ENCODE measurements at regions not wholly inside any gene's neighbourhood (a gene's known extent, or its start where the extent isn't known, plus 50 kb on each side); places are given as distances from the start of the nearest gene placed in this dataset.
"Not testable (repeated sequence)": the region's sequence is repeated elsewhere in the genome, so short reads cannot be mapped to it uniquely, and the experiment has no call there.

DNA sequence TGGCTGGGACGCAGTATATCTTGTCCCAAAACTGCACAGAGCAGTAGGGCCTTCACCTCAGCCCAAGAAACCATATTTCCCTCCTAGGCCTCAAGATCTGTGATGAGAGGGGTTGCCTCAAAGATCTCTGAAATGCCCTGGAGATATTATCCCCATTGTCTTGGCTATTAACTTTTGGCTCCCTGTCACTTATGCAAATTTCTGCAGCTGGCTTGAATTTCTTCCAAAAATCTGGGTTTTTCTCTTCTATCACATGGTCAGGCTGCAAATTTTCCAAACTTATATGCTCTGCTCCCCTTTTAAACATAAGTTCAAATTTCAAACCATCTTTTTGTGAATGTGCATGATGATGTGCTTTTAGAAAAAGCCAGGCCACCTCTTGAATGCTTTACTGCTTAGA lies 809.2 kb upstream of the CDH18 start:
- DNase-seq (ENCODE audit: low spot score): not testable (repeated sequence)

DNA sequence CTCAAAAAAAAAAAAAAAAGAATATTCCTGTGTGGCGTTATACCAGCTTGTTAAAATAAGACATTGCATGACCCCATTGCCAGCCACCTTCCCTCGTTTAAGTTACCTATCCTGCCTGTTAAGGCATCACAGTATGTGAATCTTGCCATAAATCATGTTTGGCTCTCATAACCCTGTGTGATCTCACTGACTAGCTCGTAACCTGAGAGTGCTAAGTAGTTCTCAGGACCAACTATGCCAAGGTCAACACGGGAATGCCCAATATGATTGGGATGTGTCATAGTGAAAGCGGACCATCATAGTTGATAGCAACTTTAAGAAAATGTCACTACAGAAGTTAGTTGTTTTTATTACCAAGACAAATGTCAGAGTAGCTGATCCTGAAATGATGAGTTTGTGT lies 796.8 kb upstream of the CDH18 start:
- not testable (repeated sequence) for DNase-seq (ENCODE audit: low spot score)

DNA sequence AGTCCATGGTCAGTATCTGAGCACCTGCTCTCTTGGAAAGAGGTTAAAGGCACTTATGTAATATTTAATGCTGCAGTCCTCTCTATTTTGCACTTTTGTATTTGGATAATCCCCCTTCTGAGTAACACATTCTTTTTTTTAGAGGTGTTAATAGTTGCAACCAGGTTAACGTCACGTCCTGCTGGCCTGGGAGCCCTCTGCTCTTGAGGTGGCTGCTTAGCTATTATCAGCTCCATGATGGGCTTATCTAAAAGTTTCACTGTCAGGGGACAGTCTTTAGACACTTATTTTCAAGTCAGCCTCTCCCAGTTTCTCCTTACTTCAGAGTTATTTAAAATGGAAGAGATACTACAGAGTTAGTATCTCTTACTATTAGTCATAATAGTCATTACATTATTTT lies 795.5 kb upstream of the CDH18 start:
- not testable (repeated sequence) for DNase-seq (ENCODE audit: low spot score)

DNA sequence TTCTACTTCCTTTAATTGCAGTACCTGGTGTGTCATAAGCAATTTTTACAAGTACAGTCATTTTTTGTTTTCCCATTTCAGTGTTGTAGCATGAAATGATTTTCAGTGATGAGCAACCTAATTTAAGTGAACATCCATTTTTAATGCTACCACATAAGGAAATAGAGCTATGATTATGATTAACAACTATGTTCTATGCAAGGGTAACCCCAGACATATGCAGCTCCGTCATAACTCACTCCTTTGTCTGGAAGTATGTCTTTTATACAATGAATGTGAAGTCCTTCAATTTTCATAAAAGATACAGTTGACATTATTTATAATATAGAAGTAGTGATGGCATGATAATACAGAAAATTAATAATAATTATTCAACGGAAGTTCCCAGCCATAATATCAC lies 783.3 kb upstream of the CDH18 start:
- DNase-seq (ENCODE audit: low spot score): not testable (repeated sequence)

DNA sequence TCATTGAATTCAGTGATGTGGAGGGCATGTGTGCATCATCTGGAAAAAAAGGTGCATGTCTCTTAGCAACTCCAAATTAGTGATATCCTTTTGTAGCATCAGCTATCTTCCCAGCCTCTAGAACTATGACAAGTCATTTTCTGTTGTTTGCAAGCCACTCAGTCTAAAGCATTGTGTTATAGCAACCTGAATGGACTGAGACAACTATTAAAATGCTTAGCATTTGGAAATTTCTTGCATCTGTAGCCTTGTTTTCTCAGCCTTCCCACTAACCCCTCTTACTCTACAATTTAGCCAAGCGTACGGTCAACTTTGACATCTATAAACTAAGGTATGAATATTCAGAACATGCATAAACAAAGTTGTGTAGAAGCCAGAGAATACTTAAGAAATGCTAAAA lies 777.1 kb upstream of the CDH18 start:
- not testable (repeated sequence) for DNase-seq (ENCODE audit: low spot score)

DNA sequence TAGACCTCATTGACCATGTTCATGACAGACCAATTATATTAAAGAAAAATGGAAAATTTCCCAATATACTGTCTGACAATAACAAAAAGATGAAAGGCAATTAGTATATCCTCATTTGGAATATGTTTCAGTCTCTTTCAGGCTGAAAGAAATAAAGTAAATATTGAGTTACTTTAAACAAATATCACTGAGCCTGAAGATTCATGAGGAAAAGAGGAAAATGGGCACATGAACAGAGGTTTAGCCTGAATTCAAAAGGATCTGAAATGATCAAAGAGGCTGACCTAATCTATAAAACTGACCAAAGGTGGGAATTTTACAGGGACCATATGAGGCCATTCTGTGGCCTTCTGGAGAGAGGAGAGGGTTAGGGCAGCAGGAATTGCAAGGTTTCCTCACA lies 771.5 kb upstream of the CDH18 start:
- not testable (repeated sequence) for DNase-seq (ENCODE audit: low spot score)

DNA sequence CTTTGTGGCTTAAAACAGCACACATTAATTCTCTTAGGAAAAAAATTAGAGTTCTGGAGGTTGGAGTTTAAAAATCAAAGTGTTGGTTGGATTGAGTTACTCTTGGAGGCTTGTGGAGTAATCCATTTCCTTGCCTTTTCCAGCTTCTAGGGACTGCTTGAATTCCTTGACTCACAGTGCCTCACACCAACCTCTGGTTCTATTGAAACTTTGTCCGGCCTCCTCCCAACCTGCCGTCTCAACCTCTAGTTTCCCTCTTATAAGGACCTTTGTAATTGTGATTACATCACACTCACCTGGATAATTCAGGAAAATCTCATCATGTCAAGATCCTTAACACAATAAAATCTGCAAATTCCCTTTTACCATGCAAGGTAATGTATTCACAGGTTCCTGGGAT lies 764.2 kb upstream of the CDH18 start:
- DNase-seq (ENCODE audit: low spot score): not testable (repeated sequence)

DNA sequence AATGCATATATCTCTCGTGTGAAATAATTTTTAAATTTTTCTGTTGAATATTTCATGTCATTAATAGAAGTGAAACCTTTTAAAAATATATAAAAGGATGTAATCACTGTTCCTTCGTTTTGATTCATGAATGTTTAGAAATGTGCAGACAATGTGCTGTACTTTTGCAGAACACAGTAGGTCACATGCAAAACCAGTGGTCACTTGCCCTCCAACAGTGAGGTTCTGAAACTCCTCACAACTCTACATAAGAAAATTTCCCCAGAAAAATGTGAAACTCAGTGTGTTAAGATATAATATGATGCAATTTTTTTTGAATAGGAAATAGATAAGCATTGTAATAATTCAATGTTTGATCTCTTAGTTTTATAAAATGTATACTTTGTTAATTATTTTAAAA lies 747.7 kb upstream of the CDH18 start:
- DNase-seq (ENCODE audit: low spot score): not testable (repeated sequence)

DNA sequence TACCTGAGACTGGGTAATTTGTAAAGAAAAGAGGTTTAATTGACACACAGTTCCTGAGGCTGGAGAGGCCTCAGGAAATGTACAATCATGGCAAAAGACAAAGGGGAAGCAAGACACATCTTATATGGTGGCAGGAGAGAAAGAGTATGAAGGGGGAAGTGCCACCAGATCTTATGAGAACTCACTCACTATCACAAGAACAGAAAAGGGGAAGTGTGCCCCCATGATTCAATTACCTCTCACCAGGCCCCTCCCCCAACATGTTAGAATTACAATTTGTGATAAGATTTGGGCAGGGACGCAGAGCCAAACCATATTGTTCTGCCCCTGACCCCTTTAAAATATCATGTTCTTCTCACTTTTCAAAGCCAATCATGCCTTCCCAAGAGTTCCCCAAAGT lies 744.2 kb upstream of the CDH18 start:
- DNase-seq (ENCODE audit: low spot score): not testable (repeated sequence)

DNA sequence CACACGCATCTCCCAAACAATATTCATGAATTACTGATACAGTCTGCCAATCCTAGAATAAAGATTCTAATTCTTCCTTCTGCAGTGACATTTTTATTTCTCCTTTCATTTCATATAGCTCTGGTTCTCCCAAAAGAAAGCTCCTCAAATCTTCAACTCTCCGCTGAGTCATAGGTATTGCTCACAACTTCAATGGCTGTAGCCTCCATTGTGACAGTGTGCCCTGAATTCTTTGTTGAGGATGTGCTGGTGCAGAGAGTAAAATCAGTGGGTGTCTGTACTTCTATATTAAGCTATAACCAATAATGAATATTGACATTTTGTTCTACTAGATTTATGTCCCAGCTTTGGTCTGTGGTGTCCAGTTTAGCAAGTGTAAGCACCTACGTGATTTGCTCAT lies 733.3 kb upstream of the CDH18 start:
- DNase-seq (ENCODE audit: low spot score): not testable (repeated sequence)

DNA sequence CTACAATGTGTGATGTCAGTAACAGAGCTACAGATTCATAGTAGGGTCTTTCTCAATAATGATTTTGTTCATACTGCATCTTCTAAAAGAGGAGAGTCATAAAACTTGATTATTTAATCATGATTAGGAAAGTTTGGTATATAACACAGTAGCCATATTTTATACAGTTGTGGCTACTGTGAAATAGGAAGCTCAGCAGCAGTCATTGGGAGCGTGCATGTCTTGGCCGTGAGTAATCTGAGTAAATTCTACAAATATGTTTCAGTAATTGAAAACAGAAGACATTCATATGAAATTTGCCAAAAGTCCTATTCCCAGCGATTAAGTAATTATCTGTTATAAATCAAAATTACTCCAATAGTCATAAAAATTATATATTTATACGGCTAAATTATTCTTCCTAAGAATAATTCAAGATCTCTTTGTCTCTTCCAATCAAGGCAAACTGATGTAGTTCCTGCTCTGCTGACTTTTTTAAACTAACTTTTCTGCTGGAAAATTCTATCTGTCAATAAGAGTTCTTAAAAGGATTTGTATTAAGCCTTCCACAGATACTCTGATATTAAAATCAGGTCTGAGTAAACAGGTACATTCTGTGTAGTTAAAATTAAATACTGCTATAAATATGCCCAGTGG lies 723.6 kb upstream of the CDH18 start:
- not testable (repeated sequence) for DNase-seq (ENCODE audit: low spot score)

DNA sequence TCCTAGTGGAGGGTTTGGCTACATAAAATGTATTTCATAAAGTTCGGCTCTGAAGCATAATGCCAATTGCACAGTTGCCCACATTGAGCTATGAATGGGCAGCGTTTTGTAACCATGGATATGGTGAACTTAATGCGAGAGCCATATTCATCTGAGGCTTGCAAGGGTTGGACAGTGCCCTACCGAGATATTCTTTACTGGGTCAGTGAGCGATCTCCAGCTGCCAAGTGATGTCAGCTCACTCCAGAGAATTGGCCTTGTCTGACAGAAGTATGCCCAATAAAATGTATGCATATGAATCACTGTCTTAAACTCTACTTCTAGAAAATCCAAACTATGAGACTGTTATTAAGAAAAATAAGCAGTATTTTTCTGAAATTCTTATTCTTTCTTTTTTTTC lies 719.6 kb upstream of the CDH18 start:
- DNase-seq (ENCODE audit: low spot score): not testable (repeated sequence)

DNA sequence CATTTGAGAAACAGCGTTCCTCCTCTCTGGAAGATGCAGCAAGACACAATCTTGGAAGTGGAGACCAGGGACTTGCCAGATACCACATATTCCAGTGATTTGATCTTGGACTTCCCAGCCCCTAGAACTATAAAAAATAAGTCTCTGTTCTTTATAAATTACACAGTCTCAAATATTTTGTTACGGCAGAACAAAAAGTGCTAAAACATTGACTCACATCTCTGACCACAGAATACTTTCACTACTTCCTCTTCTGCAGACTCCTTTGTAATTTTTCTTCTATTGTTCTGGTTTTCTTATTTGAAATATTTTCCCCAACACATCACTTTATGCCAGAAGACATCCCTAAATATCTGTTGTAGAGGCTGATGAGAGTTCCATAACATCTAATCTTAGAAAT lies 706.1 kb upstream of the CDH18 start:
- no peak for DNase-seq (ENCODE audit: low spot score)

DNA sequence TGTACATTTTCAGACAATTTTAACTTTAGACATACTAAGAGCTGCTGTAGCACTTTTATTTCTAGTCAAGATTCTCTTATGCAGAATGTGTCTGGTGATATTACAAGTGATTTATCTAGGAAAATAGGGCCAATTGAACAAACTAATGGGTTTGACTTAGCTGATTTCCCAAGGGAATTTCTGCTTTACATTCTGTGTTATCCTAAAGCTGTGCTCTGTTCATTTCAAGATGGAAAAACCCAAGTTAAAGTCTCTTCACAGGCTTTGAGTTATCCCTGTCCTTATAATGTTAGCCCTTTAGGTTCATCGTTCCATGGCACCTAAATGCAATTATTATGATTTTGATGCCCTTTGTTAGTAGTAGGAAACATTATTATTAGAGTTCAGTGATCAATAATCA lies 704.9 kb upstream of the CDH18 start:
- DNase-seq (ENCODE audit: low spot score): no peak

DNA sequence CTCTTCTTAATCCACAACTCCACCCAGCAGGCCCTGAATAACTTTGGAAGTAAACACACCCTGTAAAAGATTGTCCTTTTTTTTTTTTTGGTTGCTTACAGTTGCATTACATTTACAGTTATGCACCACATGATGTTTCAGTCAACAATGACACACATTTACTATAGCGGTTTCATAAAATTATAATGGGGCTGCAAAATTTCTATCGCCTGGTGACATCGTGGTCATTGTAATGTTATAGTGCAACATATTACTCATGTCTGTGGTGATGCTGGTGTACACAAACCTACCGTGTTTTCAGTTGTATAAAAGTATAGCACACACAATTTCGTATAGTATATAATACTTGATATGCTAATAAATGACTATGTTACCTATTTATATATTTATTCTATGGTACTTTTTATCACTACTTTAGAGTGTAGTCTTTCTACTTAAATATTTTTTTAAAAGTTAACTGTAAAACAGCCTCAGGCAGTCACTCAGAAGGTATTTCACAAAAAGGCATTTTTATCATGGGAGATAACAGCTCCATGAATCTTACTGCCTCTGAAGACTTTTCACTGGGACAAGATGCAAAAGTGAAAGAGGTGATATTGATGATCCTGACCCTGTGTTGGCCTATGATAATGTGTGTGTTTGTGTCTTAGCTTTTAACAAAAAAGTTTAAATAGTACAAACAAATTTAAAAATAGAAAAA lies 695.4 kb upstream of the CDH18 start:
- no peak for DNase-seq (ENCODE audit: low spot score)

DNA sequence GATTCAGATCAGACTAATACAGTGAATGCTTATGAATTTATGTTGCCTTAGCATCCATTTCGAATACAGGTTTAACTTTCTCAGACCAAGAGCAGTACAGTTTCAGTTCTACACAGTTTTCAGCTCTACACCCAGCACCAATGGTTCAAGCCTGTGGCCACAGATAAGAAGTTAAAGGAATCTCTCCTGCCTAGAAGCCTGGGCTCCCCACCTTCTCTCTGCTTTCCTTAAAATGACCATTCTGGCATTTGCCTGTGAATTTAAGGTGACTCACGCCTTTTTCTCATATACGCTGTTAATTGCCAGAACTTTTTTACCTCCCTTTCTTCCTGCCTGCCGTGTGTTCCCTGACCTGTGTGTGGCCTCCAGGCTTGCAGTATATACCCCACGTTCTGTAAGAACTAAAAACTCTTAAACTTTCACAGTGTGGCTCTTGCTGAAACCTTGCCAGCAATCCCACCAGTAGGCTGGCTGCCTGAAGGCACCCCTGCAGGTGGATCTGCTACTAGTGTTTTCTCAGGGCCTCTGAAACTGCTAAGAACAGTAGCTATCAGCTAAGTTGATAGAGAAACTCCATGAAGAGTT lies 692.8 kb upstream of the CDH18 start:
- no peak for DNase-seq (ENCODE audit: low spot score)

DNA sequence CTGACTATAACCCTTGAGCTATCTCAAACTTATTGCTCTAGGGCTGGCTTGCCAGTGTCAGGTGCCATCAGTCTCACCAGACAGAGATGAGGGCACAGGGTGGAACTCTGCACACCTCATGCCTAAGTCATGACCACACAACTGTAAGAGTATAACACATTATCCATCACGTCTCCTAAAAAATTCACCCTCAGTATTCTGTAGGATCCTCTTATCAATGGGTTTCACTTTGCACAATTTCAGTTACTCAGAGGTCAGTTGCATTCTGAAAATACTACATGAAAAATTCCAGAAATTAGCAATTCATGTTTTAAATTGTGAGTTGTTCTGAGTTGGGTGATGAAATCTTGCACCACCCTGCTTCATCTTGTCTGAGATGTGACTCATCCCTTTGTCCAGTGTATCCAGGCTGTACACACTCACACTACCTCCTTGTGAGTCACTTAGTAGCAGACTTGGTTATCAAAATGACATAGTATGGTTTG lies 690.9 kb upstream of the CDH18 start:
- DNase-seq (ENCODE audit: low spot score): no peak

DNA sequence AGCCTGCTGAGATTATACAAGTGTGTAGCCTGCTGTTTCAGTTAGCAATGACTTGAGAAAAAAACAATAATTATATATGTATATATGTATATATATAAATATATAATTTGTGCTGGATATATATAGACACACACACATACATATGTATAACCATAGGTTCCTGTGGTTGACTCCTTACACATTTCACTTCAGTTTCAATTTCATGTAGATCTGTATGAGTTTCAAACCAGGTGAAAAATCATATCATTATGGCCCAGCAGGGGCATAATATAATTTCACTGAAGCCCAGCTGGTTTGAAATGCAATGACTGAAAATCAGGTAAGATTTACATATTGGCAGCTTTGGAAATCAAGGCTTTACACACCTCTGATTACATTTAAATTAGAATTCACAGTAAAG lies 690.4 kb upstream of the CDH18 start:
- DNase-seq (ENCODE audit: low spot score): no peak

DNA sequence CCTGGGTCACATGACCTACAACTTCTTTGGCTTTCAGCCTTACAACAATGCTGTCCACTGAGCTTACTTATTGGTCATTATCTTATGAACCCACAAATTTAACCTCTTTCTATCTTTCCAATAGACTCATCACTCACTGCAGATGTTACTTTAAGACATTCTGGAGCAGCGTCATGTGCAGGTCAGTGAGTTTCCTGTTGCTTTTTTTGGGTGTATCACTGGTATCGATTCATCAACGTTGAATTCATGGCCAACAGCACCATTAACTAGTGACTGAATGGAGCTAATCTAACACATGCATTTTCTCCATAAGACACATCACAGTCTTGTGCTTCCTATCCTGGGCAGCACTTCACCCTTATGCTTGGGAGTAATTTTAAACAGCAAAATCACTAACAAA lies 672.6 kb upstream of the CDH18 start:
- no peak for DNase-seq (ENCODE audit: low spot score)

DNA sequence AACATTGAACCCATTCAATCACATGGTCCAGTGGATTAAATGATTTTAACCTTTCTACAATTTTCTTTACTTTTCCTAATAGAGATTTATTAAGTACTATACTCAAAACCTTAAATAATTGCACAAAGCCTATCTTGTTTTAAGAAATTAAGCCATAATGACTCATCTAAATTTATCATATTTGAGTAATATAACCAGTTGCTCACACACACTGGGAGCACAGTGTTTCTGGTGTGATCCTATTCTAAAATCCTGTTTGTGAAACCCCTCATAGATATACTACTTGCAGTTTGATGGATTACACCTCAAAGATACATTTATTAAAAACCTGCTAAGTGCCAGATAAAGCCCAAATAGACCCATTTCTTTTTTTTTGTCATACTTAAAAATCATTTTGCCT lies 668.3 kb upstream of the CDH18 start:
- DNase-seq (ENCODE audit: low spot score): no peak

DNA sequence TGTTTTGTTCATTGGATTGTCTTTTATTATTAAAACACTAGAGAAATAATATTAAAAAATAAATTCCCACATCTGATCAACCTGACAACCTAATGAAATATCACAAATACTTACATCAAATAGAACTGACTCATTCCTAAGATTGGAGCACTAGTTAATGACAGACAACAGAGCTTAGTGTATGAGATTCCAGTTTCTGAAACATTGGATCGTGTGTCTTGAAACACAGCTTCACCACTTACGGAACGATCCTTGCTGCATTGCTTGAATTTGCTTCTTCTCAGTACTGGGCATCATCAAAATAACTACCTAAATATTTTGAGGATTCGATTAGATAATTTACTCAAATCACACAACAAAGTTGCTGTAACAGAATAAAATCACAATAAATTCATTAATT lies 667.2 kb upstream of the CDH18 start:
- no peak for DNase-seq (ENCODE audit: low spot score)

DNA sequence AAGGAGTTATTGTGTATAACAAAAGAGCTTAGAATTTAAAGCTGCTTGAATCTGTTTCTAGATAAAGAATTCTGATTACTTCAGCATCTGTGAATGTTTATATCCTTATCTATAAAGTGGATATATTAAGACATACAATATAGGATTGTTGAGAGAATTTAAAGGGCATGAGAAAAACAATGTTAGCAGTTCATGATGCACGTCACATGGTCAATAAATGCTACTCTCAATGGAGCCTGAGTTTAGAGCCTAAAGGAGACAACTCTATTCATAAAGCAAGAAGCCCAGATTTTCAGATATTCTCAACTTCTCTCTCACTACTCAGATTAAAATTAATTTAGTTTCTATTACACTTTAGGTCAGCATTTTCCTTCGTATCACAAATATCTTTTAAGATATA lies 666.7 kb upstream of the CDH18 start:
- no peak for DNase-seq (ENCODE audit: low spot score)

DNA sequence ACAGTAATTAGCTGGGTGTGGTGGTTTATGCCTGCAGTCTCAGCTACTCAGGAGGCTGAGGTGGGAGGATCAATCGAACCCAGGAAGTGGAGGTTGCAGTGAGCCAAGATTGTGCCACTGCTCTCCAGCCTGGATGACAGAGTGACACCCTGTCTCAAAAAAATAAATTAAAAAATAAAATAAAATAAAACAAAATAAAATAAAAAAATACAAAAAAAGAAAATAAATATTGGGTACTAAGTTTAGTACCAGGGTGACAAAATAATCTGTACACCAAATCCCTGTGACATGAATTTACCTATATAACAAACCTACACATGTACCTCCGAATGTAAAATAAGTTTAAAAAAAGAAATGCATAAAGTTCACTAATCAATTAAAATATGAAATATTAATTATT lies 666.0 kb upstream of the CDH18 start:
- DNase-seq (ENCODE audit: low spot score): no peak

DNA sequence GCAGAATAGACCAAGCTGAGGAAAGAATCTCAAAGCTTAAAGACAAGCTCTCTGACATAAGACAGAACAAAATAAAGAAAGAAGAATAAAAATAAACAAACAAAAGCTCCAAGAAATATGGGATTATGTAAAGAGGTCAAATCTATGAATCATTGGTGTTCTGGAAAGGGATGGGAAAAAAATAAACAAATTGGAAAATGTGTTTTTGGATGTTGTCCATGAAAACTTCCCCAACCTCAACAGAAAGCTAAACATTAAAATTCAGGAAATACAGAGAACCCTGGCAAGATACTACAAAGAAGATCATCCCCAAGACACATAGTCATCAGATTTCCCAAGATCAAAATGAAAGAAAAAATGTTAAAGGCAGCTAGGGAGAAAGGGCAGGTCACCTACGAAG lies 662.0 kb upstream of the CDH18 start:
- no peak for DNase-seq (ENCODE audit: low spot score)
